ENCODE measurements at regions not wholly inside any gene's neighbourhood (a gene's known extent, or its start where the extent isn't known, plus 50 kb on each side); places are given as distances from the start of the nearest gene placed in this dataset.

DNA sequence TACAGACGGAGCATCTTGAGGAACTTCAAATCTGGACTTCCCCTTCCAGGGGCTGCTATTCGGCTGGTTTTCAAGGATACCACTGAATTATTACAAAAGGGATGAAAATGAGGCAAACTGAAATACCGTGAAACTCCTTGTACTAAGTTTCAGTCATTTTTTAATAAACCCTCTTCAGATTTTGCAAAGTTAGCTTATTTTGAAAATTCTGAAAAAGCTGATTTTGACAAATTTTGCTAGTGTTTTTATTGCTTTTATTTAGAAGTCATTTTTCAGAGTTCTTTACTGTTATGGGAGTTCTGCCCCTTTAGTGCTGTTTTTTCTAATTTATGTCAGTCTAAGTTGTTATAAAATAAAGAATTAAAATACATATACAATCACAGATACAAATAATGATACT lies 390.4 kb upstream of the VRK2 start:
- H4K20me1 ChIP-seq (ENCODE audit: insufficient read depth): no peaks in the 10 kb centered on the region
- no peak overlapping the region for H3K27ac ChIP-seq
- no peaks in the 10 kb centered on the region for H3K27me3 ChIP-seq (ENCODE audit: insufficient read depth, low read depth)
- intact Hi-C loops (cut with micrococcal nuclease; ENCODE audit: unreplicated experiment): no loop called here
- no peak overlapping the region for H2AFZ ChIP-seq
- no peak overlapping the region for H3K4me2 ChIP-seq
- ChIA-PET POLR2A (ENCODE audit: unreplicated experiment) (no interaction called here), CTCF (no interaction called here)
- H3K36me3 ChIP-seq (ENCODE audit: low read depth): no peaks in the 10 kb centered on the region
- no peaks in the 10 kb centered on the region for H3K79me2 ChIP-seq (ENCODE audit: low read depth)
- H3K4me3 ChIP-seq: no peak overlapping the region
- no peaks in the 10 kb centered on the region for H3K4me1 ChIP-seq (replicated peaks; ENCODE audit: insufficient read depth)
- no TSS peak for BruUV-seq (replicated peaks)
- no peaks in the 10 kb centered on the region for H3F3A ChIP-seq (ENCODE audit: insufficient read depth, low read depth)
- TF ChIP-seq EZH2 (IDR thresholded peaks at IDR 0.05; ENCODE audit: low read depth): no peak
- TF ChIP-seq, protein P1, sequence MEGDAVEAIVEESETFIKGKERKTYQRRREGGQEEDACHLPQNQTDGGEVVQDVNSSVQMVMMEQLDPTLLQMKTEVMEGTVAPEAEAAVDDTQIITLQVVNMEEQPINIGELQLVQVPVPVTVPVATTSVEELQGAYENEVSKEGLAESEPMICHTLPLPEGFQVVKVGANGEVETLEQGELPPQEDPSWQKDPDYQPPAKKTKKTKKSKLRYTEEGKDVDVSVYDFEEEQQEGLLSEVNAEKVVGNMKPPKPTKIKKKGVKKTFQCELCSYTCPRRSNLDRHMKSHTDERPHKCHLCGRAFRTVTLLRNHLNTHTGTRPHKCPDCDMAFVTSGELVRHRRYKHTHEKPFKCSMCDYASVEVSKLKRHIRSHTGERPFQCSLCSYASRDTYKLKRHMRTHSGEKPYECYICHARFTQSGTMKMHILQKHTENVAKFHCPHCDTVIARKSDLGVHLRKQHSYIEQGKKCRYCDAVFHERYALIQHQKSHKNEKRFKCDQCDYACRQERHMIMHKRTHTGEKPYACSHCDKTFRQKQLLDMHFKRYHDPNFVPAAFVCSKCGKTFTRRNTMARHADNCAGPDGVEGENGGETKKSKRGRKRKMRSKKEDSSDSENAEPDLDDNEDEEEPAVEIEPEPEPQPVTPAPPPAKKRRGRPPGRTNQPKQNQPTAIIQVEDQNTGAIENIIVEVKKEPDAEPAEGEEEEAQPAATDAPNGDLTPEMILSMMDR (conservative IDR thresholded peaks at IDR 0.05): no peak
- H3K9me2 ChIP-seq (ENCODE audit: insufficient read depth): no peaks in the 10 kb centered on the region
- H3K9me3 ChIP-seq (ENCODE audit: insufficient read depth, low read depth): no peaks in the 10 kb centered on the region
- DNase-seq: no peak

DNA sequence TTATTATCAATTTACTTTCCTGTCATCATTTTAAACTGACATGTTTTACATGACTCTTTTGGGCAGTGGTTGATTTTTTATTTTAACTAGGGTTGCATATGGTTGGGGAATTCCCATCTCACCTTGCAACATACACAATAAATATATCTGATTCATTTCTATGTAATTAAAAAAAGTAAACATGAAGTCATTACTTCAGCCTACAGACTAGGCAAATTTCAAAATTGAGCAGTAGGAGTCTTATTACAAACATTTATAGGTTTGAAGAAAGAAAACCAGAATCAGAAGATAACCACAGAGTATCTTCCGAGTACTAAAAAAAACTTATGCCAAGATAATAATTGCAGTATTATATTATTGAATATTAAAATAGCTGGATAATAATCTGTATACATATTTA lies 377.0 kb upstream of the VRK2 start:
- Histone ChIP-seq H3K9me2 (ENCODE audit: insufficient read depth) (no peaks in the 10 kb centered on the region), H3K4me2 (no peak overlapping the region), H3K36me3 (ENCODE audit: low read depth) (no peaks in the 10 kb centered on the region), H3K4me3 (no peak overlapping the region), H2AFZ (no peak overlapping the region), H4K20me1 (ENCODE audit: insufficient read depth) (no peaks in the 10 kb centered on the region), H3K27ac (no peak overlapping the region), H3K79me2 (ENCODE audit: low read depth) (no peaks in the 10 kb centered on the region), H3K9me3 (ENCODE audit: insufficient read depth, low read depth) (no peaks in the 10 kb centered on the region), H3F3A (ENCODE audit: insufficient read depth, low read depth) (no peaks in the 10 kb centered on the region), H3K27me3 (ENCODE audit: insufficient read depth, low read depth) (no peaks in the 10 kb centered on the region), H3K4me1 (replicated peaks; ENCODE audit: insufficient read depth) (no peaks in the 10 kb centered on the region)
- ChIA-PET CTCF (no interaction called here), POLR2A (ENCODE audit: unreplicated experiment) (no interaction called here)
- intact Hi-C loops (cut with micrococcal nuclease; ENCODE audit: unreplicated experiment): no loop called here
- no peak for DNase-seq
- TF ChIP-seq, protein P1 (conservative IDR thresholded peaks at IDR 0.05): no peak
- TF ChIP-seq EZH2 (IDR thresholded peaks at IDR 0.05; ENCODE audit: low read depth): no peak
- no TSS peak for BruUV-seq (replicated peaks)

DNA sequence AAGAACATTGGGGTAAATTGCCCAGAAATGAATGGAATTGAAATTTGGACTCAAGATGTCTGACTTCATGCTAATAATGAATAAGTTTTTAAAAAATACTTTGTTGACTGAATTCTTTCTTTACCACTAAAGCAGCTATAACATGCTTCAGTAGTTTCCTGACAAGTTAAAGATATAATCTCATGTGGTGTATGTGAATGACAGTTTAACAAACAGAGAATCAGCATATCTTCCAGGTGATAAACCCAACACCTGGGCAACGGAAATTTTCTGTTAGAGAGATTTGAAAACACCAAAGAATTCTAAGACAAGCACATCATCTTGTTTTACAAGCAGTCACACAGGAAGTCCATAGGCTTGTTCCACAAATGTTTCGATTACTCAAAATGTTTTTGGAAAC lies 372.6 kb upstream of the VRK2 start:
- no peak overlapping the region for H3K4me2 ChIP-seq
- H3K79me2 ChIP-seq (ENCODE audit: low read depth): no peaks in the 10 kb centered on the region
- TF ChIP-seq, protein P1 (conservative IDR thresholded peaks at IDR 0.05): no peak
- TF ChIP-seq EZH2 (IDR thresholded peaks at IDR 0.05; ENCODE audit: low read depth): no peak
- no peak overlapping the region for H3K27ac ChIP-seq
- no peak overlapping the region for H2AFZ ChIP-seq
- H3K4me1 ChIP-seq (replicated peaks; ENCODE audit: insufficient read depth): no peaks in the 10 kb centered on the region
- no peak overlapping the region for H3K4me3 ChIP-seq
- no peaks in the 10 kb centered on the region for H3K9me3 ChIP-seq (ENCODE audit: insufficient read depth, low read depth)
- H3F3A ChIP-seq (ENCODE audit: insufficient read depth, low read depth): no peaks in the 10 kb centered on the region
- intact Hi-C loops (cut with micrococcal nuclease; ENCODE audit: unreplicated experiment): no loop called here
- no peaks in the 10 kb centered on the region for H3K36me3 ChIP-seq (ENCODE audit: low read depth)
- DNase-seq: no peak
- H4K20me1 ChIP-seq (ENCODE audit: insufficient read depth): no peaks in the 10 kb centered on the region
- ChIA-PET CTCF (no interaction called here), POLR2A (ENCODE audit: unreplicated experiment) (no interaction called here)
- H3K9me2 ChIP-seq (ENCODE audit: insufficient read depth): no peaks in the 10 kb centered on the region
- no peaks in the 10 kb centered on the region for H3K27me3 ChIP-seq (ENCODE audit: insufficient read depth, low read depth)
- no TSS peak for BruUV-seq (replicated peaks)

Measured in PC-9 (cell line).